K562 (cell line): ENCODE measurements at regions not wholly inside any gene's neighbourhood (a gene's known extent, or its start where the extent isn't known, plus 50 kb on each side); places are given as distances from the start of the nearest gene placed in this dataset.

Experiments used
- ATAC-seq: fragments of 200-7000 bp; cut with Tn5 transposase; 3 replicates; pipeline ENCODE4 v1.9.1; 2020; ENCODE audit warnings: moderate library complexity
- BruUV-seq: library from RNA; stranded (reverse); fragments of 400-500 nt; replicated peaks from 2 replicates; lab custom pipeline; 2021; lab: Mats Ljungman, UMichigan
- CTCF ChIA-PET: fragments of 300-600 bp; formaldehyde crosslinking; extraction: SDS; loops from one replicate; lab custom pipeline; 2021; ENCODE audit warnings: low intra/inter-chr PET ratio; lab: Yijun Ruan, JAX
- POLR2A ChIA-PET: fragments of 300-600, 350-650 bp; sonication (Branson Sonifier 250); formaldehyde crosslinking; extraction: SDS; loops from one replicate; lab custom pipeline; 2021; ENCODE audit warnings: antibody characterized with exemption, inconsistent platforms; lab: Yijun Ruan, JAX
- DNase-seq, 4 experiments: peaks; one replicate each; pipeline versions ENCODE4 v3.0.0 to v3.0.0-alpha.2; 2011 to 2018; ENCODE audit warnings: low spot score in 3 of 4, mixed read lengths in 3 of 4; ENCODE audit errors: extremely low read depth in 1 of 4
- FAIRE-seq: peaks from 2 replicates; lab custom pipeline; 2011; peaks lifted over from hg19 to GRCh38; lab: Jason Lieb, UNC
- H2AFZ ChIP-seq: 2 replicates; pipeline ENCODE4 v1.6.0; 2011; ENCODE audit warnings: low read depth, low read length, control low read depth, inconsistent platforms
- H3K27ac ChIP-seq: fragments of 200-600 bp; 3 replicates; pipeline ENCODE4 v1.8.0; 2011; ENCODE audit warnings: low read depth, mild to moderate bottlenecking, control low read depth, inconsistent platforms, low read length, moderate library complexity, mixed read lengths; ENCODE audit errors: extremely low read depth
- H3K27me3 ChIP-seq, 2 experiments: fragments of 300-600 bp in 1 of 2; 2 replicates in 1 of 2; 3 replicates in 1 of 2; pipeline versions ENCODE4 v1.6.0 to v1.8.0; 2011; ENCODE audit warnings: inconsistent platforms in 2 of 2, low read length in 2 of 2, mild to moderate bottlenecking in 1 of 2, mixed read lengths in 1 of 2, moderate library complexity in 1 of 2; ENCODE audit not compliant: control insufficient read depth in 2 of 2, insufficient read depth in 2 of 2
- H3K36me3 ChIP-seq: fragments of 300-600 bp; 3 replicates; pipeline ENCODE4 v1.8.0; 2011; ENCODE audit warnings: mild to moderate bottlenecking, low read length, inconsistent platforms; ENCODE audit not compliant: control insufficient read depth, insufficient read depth
- H3K4me1 ChIP-seq, 2 experiments: fragments of 200-600 bp in 1 of 2; replicated peaks in 1 of 2; 2 replicates in 1 of 2; 3 replicates in 1 of 2; pipeline versions ENCODE4 v1.5.1 to v1.8.0; 2011; ENCODE audit warnings: inconsistent platforms in 2 of 2, low read length in 2 of 2, mild to moderate bottlenecking in 1 of 2, mixed read lengths in 1 of 2, moderate library complexity in 1 of 2; ENCODE audit not compliant: control insufficient read depth in 2 of 2, insufficient read depth in 2 of 2
- H3K4me2 ChIP-seq: 2 replicates; pipeline ENCODE4 v1.6.1; 2011; ENCODE audit warnings: low read length, control low read depth, inconsistent platforms, mixed read lengths; ENCODE audit not compliant: insufficient read depth
- H3K4me3 ChIP-seq: fragments of 200-600 bp; sonication (generic), shearing (Covaris generic); 2 replicates; pipeline ENCODE4 v1.5.1; 2016; ENCODE audit warnings: control low read depth, inconsistent platforms
- H3K79me2 ChIP-seq: fragments of 200-600 bp; 3 replicates; pipeline ENCODE4 v1.8.0; 2011; ENCODE audit warnings: low read length, inconsistent platforms; ENCODE audit not compliant: control insufficient read depth, insufficient read depth
- H3K9ac ChIP-seq, 2 experiments: 2 replicates each; pipeline versions ENCODE4 v1.6.0 to v1.6.1; 2011; ENCODE audit warnings: low read depth in 2 of 2, low read length in 2 of 2, control low read depth in 1 of 2, inconsistent platforms in 1 of 2, mild to moderate bottlenecking in 1 of 2, mixed read lengths in 1 of 2; ENCODE audit not compliant: insufficient read depth in 1 of 2
- H3K9me1 ChIP-seq: one replicate; pipeline ENCODE4 v1.6.0; 2011; ENCODE audit warnings: inconsistent platforms, mild to moderate bottlenecking, low read length, moderate library complexity; ENCODE audit not compliant: control insufficient read depth, insufficient read depth
- H3K9me3 ChIP-seq: replicated peaks from 2 replicates; pipeline ENCODE4 v1.5.1; 2011; ENCODE audit warnings: low read depth, low read length, inconsistent platforms; ENCODE audit not compliant: control insufficient read depth, insufficient read depth
- H4K20me1 ChIP-seq: replicated peaks from 2 replicates; pipeline ENCODE4 v1.6.1; 2011; ENCODE audit warnings: low read length, inconsistent platforms, mixed read lengths; ENCODE audit not compliant: control insufficient read depth, insufficient read depth
- CTBP1 ChIP-seq: fragments of 450-650 bp; IDR thresholded peaks from 2 replicates; pipeline ENCODE4 v1.6.1; 2016; ENCODE audit warnings: borderline replicate concordance
- CXXC5 ChIP-seq: fragments of 250-450 bp; sonication (Bioruptor Pico); IDR thresholded peaks from 2 replicates; pipeline ENCODE4 v1.8.0; 2022; ENCODE audit warnings: inconsistent platforms, mild to moderate bottlenecking, moderate library complexity
- ETS2 ChIP-seq: IDR thresholded peaks from 2 replicates; pipeline ENCODE4 v1.6.1; 2016; ENCODE audit warnings: borderline replicate concordance, missing genetic modification characterization, mild to moderate bottlenecking, moderate library complexity, missing compliant biosample characterization; ENCODE audit not compliant: poor library complexity, severe bottlenecking
- FUS ChIP-seq: fragments of 200-400 bp; formaldehyde crosslinking; optimal IDR thresholded peaks from 2 replicates; pipeline ENCODE3; 2017; ENCODE audit warnings: low read depth, low read length
- HDAC2 ChIP-seq: fragments of 450-650 bp; IDR thresholded peaks from 2 replicates; pipeline ENCODE4 v1.6.1; 2016; ENCODE audit warnings: mild to moderate bottlenecking
- MECOM ChIP-seq: fragments of 250-450 bp; sonication (Bioruptor Pico); IDR thresholded peaks from 2 replicates; pipeline ENCODE4 v1.8.0; 2022; ENCODE audit warnings: inconsistent platforms
- MTF1 ChIP-seq: fragments of 250-450 bp; sonication (Bioruptor Pico); IDR thresholded peaks from 2 replicates; pipeline ENCODE4 v1.9.0; 2021; ENCODE audit warnings: moderate library complexity, mild to moderate bottlenecking, inconsistent platforms, borderline replicate concordance
- RBM17 ChIP-seq: fragments of 200-400 bp; formaldehyde crosslinking; IDR thresholded peaks from 2 replicates; pipeline ENCODE4 v1.6.1; 2017; ENCODE audit warnings: low read depth, mild to moderate bottlenecking, low read length, borderline replicate concordance
- TAF7 ChIP-seq: fragments of 450-650 bp; IDR thresholded peaks from 2 replicates; pipeline ENCODE4 v1.6.1; 2016; ENCODE audit warnings: missing genetic modification characterization, missing compliant biosample characterization
- U2AF2 ChIP-seq: fragments of 200-400 bp; formaldehyde crosslinking; optimal IDR thresholded peaks from 2 replicates; pipeline ENCODE3; 2017; ENCODE audit warnings: low read depth, mild to moderate bottlenecking, low read length
- UBTF ChIP-seq, 2 experiments: IDR thresholded peaks; 2 replicates each; pipeline ENCODE4 v1.6.1; 2012; ENCODE audit warnings: improper control_type of control experiment in 2 of 2, low read depth in 2 of 2, low read length in 2 of 2, borderline replicate concordance in 1 of 2
- ZNF232 ChIP-seq: sonication (generic); formaldehyde crosslinking; IDR thresholded peaks from 2 replicates; pipeline ENCODE4 v1.8.0; 2022; ENCODE audit warnings: mild to moderate bottlenecking, missing genetic modification reagents
- ZNF561 ChIP-seq: fragments of 450-650 bp; formaldehyde crosslinking; conservative IDR thresholded peaks from 2 replicates; pipeline ENCODE4 v1.4.0; 2020; ENCODE audit warnings: mild to moderate bottlenecking, moderate library complexity
- ZNF655 ChIP-seq: fragments of 250-450 bp; sonication (Bioruptor Pico); IDR thresholded peaks from 2 replicates; pipeline ENCODE4 v1.5.0; 2021
- WGBS: fragments of 100-300 bp; shearing (Covaris generic); methylation state at CpG from one replicate; pipeline ENCODE4 v1.1.6; 2016; ENCODE audit warnings: low coverage, mixed read lengths; ENCODE audit not compliant: insufficient coverage; ENCODE audit errors: missing lambda C conversion rate; 5-methylcytosine and 5-hydroxymethylcytosine counted together
- in situ Hi-C: fragments of 300-500 bp; cut with MboI; formaldehyde crosslinking; loops from 4 replicates; pipeline ENCODE4 v1.15.0; 2018; ENCODE audit warnings: inconsistent platforms, mixed read lengths
- intact Hi-C: fragments of 100-400 bp; cut with micrococcal nuclease; formaldehyde crosslinking; loops from 2 replicates; pipeline ENCODE4 v1.14.2; 2022

- in situ Hi-C loops (no loop called here), intact Hi-C loops (no loop called here)
- Histone ChIP-seq H3K27me3 (no peaks in the 10 kb centered on the region), H3K79me2 (peaks cover 6% of the 10 kb centered on the region; the same call in 1 of the 3 replicates), H3K9ac (peak overlapping the region in 1 of 2 experiments; percentile 85; a peak in 2 of 4 replicates), H4K20me1 (peaks cover 22% of the 10 kb centered on the region; the same call in 1 of the 2 replicates), H3K36me3 (peaks cover 6% of the 10 kb centered on the region; the same call in 2 of the 3 replicates), H3K4me2 (no peak overlapping the region), H3K9me1 (no peaks in the 10 kb centered on the region), H3K4me1 (peaks cover 5 to 74% of the 10 kb centered on the region in 2 experiments; a peak in 4 of 5 replicates), H3K4me3 (no peak overlapping the region), H3K9me3 (no peaks in the 10 kb centered on the region), H2AFZ (no peak overlapping the region), H3K27ac (no peak overlapping the region)
- BruUV-seq = no TSS peak
- FAIRE-seq (no peak), ATAC-seq (no peak), DNase-seq (no peak)
- TF ChIP-seq RBM17 (no peak), CTBP1 (no peak), ZNF561 (CRISPR knock-in tag) (no peak), U2AF2 (no peak), MTF1 (no peak), FUS (no peak), ETS2 (tag) (no peak), ZNF232 (CRISPR knock-in tag) (no peak), CXXC5 (CRISPR knock-in tag) (no peak), ZNF655 (no peak), MECOM (CRISPR knock-in tag) (no peak), TAF7 (tag) (no peak), UBTF (IDR thresholded peaks at IDR 0.05; ENCODE audit: borderline replicate concordance in 1 of 2, low read depth in 2 of 2, low read length in 2 of 2) (no peak), HDAC2 (no peak)
- ChIA-PET POLR2A (interaction anchor here (0.6 to 1.4 kb wide), 3 partner anchors 19 to 158 kb away, joined by 3 to 5 read pairs (median 4); no protein-coding TSS in a partner anchor), CTCF (no interaction called here)
- WGBS = 86% methylated on average over 6 of the region's 8 CpGs
Measured at GRCh38 chr16:85514295-85514597, 98.9 kb upstream of the GSE1 start.
